ENCODE measurements at regions not wholly inside any gene's neighbourhood (a gene's known extent, or its start where the extent isn't known, plus 50 kb on each side); places are given as distances from the start of the nearest gene placed in this dataset.

DNA sequence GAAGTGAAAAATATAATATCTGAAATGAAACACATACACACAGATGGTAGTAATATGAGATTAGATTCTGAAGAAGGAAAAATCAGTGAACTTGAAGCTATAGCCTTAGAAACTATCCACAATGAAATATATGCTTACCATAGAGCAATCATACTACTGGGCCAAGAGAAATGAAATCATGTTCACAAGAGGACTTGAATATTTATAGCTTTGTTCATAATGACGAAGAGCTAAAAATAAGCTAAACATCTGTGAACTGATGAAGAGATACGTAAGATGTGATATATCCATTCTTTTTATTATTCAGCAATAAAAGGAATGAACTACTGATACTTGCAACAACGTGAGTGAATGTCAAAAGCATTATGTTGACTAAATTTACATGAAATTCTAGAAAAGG lies 92.6 kb upstream of the ALDH1B1 start:
- Mint-ChIP-seq H3K27ac (ENCODE audit: unreplicated experiment) (no peak overlapping the region), H3K9me3 (ENCODE audit: unreplicated experiment) (no peaks in the 10 kb centered on the region), H3K4me3 (ENCODE audit: unreplicated experiment) (no peak overlapping the region), H3K27me3 (ENCODE audit: unreplicated experiment) (peaks cover 7% of the 10 kb centered on the region), H3K36me3 (ENCODE audit: low read depth, unreplicated experiment) (no peaks in the 10 kb centered on the region), H3K4me1 (ENCODE audit: unreplicated experiment) (peaks cover 6% of the 10 kb centered on the region)
- DNase-seq (ENCODE audit: low spot score) = no peak
- TF ChIP-seq, protein P1, sequence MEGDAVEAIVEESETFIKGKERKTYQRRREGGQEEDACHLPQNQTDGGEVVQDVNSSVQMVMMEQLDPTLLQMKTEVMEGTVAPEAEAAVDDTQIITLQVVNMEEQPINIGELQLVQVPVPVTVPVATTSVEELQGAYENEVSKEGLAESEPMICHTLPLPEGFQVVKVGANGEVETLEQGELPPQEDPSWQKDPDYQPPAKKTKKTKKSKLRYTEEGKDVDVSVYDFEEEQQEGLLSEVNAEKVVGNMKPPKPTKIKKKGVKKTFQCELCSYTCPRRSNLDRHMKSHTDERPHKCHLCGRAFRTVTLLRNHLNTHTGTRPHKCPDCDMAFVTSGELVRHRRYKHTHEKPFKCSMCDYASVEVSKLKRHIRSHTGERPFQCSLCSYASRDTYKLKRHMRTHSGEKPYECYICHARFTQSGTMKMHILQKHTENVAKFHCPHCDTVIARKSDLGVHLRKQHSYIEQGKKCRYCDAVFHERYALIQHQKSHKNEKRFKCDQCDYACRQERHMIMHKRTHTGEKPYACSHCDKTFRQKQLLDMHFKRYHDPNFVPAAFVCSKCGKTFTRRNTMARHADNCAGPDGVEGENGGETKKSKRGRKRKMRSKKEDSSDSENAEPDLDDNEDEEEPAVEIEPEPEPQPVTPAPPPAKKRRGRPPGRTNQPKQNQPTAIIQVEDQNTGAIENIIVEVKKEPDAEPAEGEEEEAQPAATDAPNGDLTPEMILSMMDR (IDR thresholded peaks at IDR 0.05; ENCODE audit: unreplicated experiment) = no peak

DNA sequence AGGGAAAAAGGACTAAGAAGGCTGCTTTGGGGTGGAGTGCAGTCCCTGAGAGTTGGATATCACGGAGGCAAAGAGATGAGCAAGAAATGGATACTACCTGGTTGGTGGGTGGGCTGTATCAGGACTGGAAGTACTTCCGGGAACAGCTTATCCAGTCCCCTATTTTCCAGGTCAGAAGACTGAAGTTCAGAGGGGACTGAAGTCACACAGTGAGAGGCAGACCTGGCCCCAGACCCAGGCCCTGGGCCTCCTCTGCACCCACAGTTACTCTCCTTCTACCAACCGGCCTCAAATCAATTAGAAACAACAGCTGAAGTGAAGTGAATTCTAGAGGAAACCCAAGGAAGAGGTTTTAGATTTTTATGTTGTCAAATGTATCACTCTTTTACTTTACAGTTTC lies 93.6 kb upstream of the ALDH1B1 start:
- TF ChIP-seq, protein P1 (IDR thresholded peaks at IDR 0.05; ENCODE audit: unreplicated experiment) = no peak
- Mint-ChIP-seq H3K4me3 (ENCODE audit: unreplicated experiment) (no peak overlapping the region), H3K9me3 (ENCODE audit: unreplicated experiment) (no peaks in the 10 kb centered on the region), H3K36me3 (ENCODE audit: low read depth, unreplicated experiment) (no peaks in the 10 kb centered on the region), H3K27me3 (ENCODE audit: unreplicated experiment) (peaks cover 7% of the 10 kb centered on the region), H3K27ac (ENCODE audit: unreplicated experiment) (no peak overlapping the region), H3K4me1 (ENCODE audit: unreplicated experiment) (peaks cover 6% of the 10 kb centered on the region)
- no peak for DNase-seq (ENCODE audit: low spot score)

DNA sequence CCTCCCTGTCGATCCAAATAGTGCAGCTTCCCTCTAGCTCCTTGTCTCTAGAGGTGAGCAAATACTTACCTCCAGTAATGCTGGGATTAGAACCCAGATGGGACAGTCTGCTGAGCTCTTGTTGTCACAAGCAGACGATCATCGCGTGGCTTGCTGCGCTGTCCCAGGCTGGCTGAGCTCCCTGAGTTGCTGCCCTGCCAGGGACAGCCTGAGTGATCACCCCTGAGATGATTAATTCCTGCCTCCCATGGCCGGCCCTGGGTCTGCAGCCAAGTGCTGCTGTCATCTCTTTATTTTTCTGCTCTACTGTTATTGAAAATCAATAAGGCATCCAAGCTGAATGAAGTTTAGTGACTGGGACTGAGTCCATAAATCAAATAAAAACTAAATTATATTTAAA lies 94.0 kb upstream of the ALDH1B1 start:
- Mint-ChIP-seq H3K4me1 (ENCODE audit: unreplicated experiment) (peaks cover 6% of the 10 kb centered on the region), H3K4me3 (ENCODE audit: unreplicated experiment) (no peak overlapping the region), H3K27ac (ENCODE audit: unreplicated experiment) (no peak overlapping the region), H3K36me3 (ENCODE audit: low read depth, unreplicated experiment) (no peaks in the 10 kb centered on the region), H3K9me3 (ENCODE audit: unreplicated experiment) (no peaks in the 10 kb centered on the region), H3K27me3 (ENCODE audit: unreplicated experiment) (peaks cover 7% of the 10 kb centered on the region)
- TF ChIP-seq, protein P1 (IDR thresholded peaks at IDR 0.05; ENCODE audit: unreplicated experiment) = no peak
- DNase-seq (ENCODE audit: low spot score) = no peak

DNA sequence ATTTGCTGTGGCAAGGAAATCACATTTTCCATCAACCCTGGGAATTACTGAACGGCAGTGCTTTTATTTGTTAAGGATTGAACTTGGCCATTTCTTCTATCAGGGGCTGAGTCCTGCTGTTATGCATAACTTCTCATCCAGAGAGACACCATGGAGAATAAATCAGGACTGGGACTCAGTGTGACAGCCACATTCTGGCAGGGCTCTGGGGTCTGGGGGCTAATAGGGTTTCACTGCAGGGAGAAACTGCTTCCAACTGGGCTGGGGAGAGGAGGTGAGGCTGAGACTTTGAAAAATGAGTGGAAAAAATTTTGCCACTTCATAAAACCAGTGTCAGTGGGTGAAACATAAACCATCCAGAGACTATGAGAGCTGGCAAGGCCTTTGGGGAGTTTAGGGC lies 95.7 kb upstream of the ALDH1B1 start:
- Mint-ChIP-seq H3K9me3 (ENCODE audit: unreplicated experiment) (no peaks in the 10 kb centered on the region), H3K27ac (ENCODE audit: unreplicated experiment) (no peak overlapping the region), H3K4me1 (ENCODE audit: unreplicated experiment) (peaks cover 6% of the 10 kb centered on the region), H3K27me3 (ENCODE audit: unreplicated experiment) (peaks cover 7% of the 10 kb centered on the region), H3K36me3 (ENCODE audit: low read depth, unreplicated experiment) (no peaks in the 10 kb centered on the region), H3K4me3 (ENCODE audit: unreplicated experiment) (no peak overlapping the region)
- TF ChIP-seq, protein P1 (IDR thresholded peaks at IDR 0.05; ENCODE audit: unreplicated experiment) = no peak
- no peak for DNase-seq (ENCODE audit: low spot score)

DNA sequence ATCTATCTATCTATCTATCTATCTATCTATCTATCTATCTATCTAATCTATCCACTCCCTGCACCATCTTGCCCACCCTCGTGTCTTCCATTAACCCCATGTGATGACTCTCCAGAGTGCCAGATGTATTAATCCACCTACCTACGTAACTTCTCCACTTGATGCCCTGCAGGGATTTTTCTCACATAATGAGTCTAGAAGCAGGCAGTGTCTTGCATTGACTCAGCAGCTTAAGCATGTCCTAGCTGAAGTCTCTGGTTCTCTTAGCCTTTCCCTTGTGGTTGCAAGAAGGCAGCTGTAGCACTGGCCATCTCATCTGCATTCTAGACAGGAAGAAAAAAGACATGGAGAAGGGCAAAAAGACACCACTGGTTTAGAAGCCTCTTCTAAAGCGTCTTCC lies 96.7 kb upstream of the ALDH1B1 start:
- no peak for DNase-seq (ENCODE audit: low spot score)
- Mint-ChIP-seq H3K27me3 (ENCODE audit: unreplicated experiment) (peaks cover 5% of the 10 kb centered on the region), H3K36me3 (ENCODE audit: low read depth, unreplicated experiment) (no peaks in the 10 kb centered on the region), H3K4me1 (ENCODE audit: unreplicated experiment) (peaks cover 6% of the 10 kb centered on the region), H3K27ac (ENCODE audit: unreplicated experiment) (no peak overlapping the region), H3K4me3 (ENCODE audit: unreplicated experiment) (no peak overlapping the region), H3K9me3 (ENCODE audit: unreplicated experiment) (no peaks in the 10 kb centered on the region)
- TF ChIP-seq, protein P1 (IDR thresholded peaks at IDR 0.05; ENCODE audit: unreplicated experiment) = no peak
